ENCODE measurements at regions not wholly inside any gene's neighbourhood (a gene's known extent, or its start where the extent isn't known, plus 50 kb on each side); places are given as distances from the start of the nearest gene placed in this dataset.
A peak's percentile ranks its signal among the peaks of the same experiment; 100 is the strongest.

GRCh38 chr13:44240611-44241145, 132.9 kb upstream of the SERP2 start:
- no CpG with 5 or more reads among the region's 1 CpG for WGBS (ENCODE audit: extremely low coverage, insufficient coverage, low lambda C conversion rate)
- no peak overlapping the region for H3K27ac ChIP-seq (ENCODE audit: low read depth, low read length)
- H3K36me3 ChIP-seq (ENCODE audit: control insufficient read depth, insufficient read depth, low read length), result no peaks in the 10 kb centered on the region
- H4K8ac ChIP-seq (ENCODE audit: low read depth, low read length), result no peak overlapping the region
- no peak overlapping the region for H3K4me3 ChIP-seq (ENCODE audit: low read length)
- no peak overlapping the region for H2AK5ac ChIP-seq (ENCODE audit: low read length)
- no peak overlapping the region for H2BK5ac ChIP-seq (ENCODE audit: low read length)
- no peak for DNase-seq
- H2BK15ac ChIP-seq (replicated peaks; ENCODE audit: low read depth), result no peak overlapping the region
- no peak overlapping the region for H3K4me2 ChIP-seq (ENCODE audit: low read length)
- H3K9ac ChIP-seq (ENCODE audit: low read length), result no peak overlapping the region
- H3K27me3 ChIP-seq (ENCODE audit: insufficient read depth, low read length, poor library complexity), result no peaks in the 10 kb centered on the region
- H3K18ac ChIP-seq (ENCODE audit: low read length), result no peak overlapping the region
- no peaks in the 10 kb centered on the region for H3K79me2 ChIP-seq (ENCODE audit: control insufficient read depth, insufficient read depth, low read length)
- H3K4me1 ChIP-seq (ENCODE audit: control insufficient read depth, low read depth, low read length), result no peaks in the 10 kb centered on the region
- no peaks in the 10 kb centered on the region for H3K79me1 ChIP-seq (ENCODE audit: low read length)
- H4K5ac ChIP-seq (ENCODE audit: low read length), result no peak overlapping the region
- H3K4ac ChIP-seq (ENCODE audit: low read depth, low read length), result no peak overlapping the region
- no peak overlapping the region for H3K23ac ChIP-seq (ENCODE audit: low read length)
- H2BK120ac ChIP-seq (ENCODE audit: low read depth, low read length), result no peak overlapping the region
- no peak overlapping the region for H3K56ac ChIP-seq (ENCODE audit: low read length)

- no peak overlapping the region for H3K23ac ChIP-seq (ENCODE audit: low read length)
- H2BK120ac ChIP-seq (ENCODE audit: low read depth, low read length), result no peak overlapping the region
- no peak overlapping the region for H3K56ac ChIP-seq (ENCODE audit: low read length)
- no peak overlapping the region for H3K4me2 ChIP-seq (ENCODE audit: low read length)
- no peak overlapping the region for H2BK5ac ChIP-seq (ENCODE audit: low read length)
- H3K27me3 ChIP-seq (ENCODE audit: insufficient read depth, low read length, poor library complexity), result no peaks in the 10 kb centered on the region
- H3K79me1 ChIP-seq (ENCODE audit: low read length), result no peaks in the 10 kb centered on the region
- H3K18ac ChIP-seq (ENCODE audit: low read length), result no peak overlapping the region
- H2BK15ac ChIP-seq (replicated peaks; ENCODE audit: low read depth), result no peak overlapping the region
- no peak overlapping the region for H3K4ac ChIP-seq (ENCODE audit: low read depth, low read length)
- no peak overlapping the region for H3K9ac ChIP-seq (ENCODE audit: low read length)
- H3K4me3 ChIP-seq (ENCODE audit: low read length), result no peak overlapping the region
- no peaks in the 10 kb centered on the region for H3K4me1 ChIP-seq (ENCODE audit: control insufficient read depth, low read depth, low read length)
- no peak overlapping the region for H4K5ac ChIP-seq (ENCODE audit: low read length)
- no peak overlapping the region for H2AK5ac ChIP-seq (ENCODE audit: low read length)
- no peak overlapping the region for H4K8ac ChIP-seq (ENCODE audit: low read depth, low read length)
- DNase-seq, result no peak
- H3K27ac ChIP-seq (ENCODE audit: low read depth, low read length), result no peak overlapping the region
- no CpG with 5 or more reads among the region's 6 CpGs for WGBS (ENCODE audit: extremely low coverage, insufficient coverage, low lambda C conversion rate)
- no peaks in the 10 kb centered on the region for H3K36me3 ChIP-seq (ENCODE audit: control insufficient read depth, insufficient read depth, low read length)
- H3K79me2 ChIP-seq (ENCODE audit: control insufficient read depth, insufficient read depth, low read length), result no peaks in the 10 kb centered on the region
These were observed 132.0 kb upstream of the SERP2 start for GRCh38 chr13:44241638-44242037.

- H3K4ac ChIP-seq (ENCODE audit: low read depth, low read length), result no peak overlapping the region
- H3K4me3 ChIP-seq (ENCODE audit: low read length), result no peak overlapping the region
- no peak overlapping the region for H4K8ac ChIP-seq (ENCODE audit: low read depth, low read length)
- no peak overlapping the region for H3K27ac ChIP-seq (ENCODE audit: low read depth, low read length)
- H2BK5ac ChIP-seq (ENCODE audit: low read length), result no peak overlapping the region
- H3K18ac ChIP-seq (ENCODE audit: low read length), result no peak overlapping the region
- no peak overlapping the region for H3K56ac ChIP-seq (ENCODE audit: low read length)
- H3K36me3 ChIP-seq (ENCODE audit: control insufficient read depth, insufficient read depth, low read length), result no peaks in the 10 kb centered on the region
- H2BK120ac ChIP-seq (ENCODE audit: low read depth, low read length), result no peak overlapping the region
- no peak for DNase-seq
- no peaks in the 10 kb centered on the region for H3K79me1 ChIP-seq (ENCODE audit: low read length)
- no peak overlapping the region for H3K23ac ChIP-seq (ENCODE audit: low read length)
- no peak overlapping the region for H3K4me2 ChIP-seq (ENCODE audit: low read length)
- no peak overlapping the region for H4K5ac ChIP-seq (ENCODE audit: low read length)
- no peaks in the 10 kb centered on the region for H3K79me2 ChIP-seq (ENCODE audit: control insufficient read depth, insufficient read depth, low read length)
- no peaks in the 10 kb centered on the region for H3K4me1 ChIP-seq (ENCODE audit: control insufficient read depth, low read depth, low read length)
- H2BK15ac ChIP-seq (replicated peaks; ENCODE audit: low read depth), result no peak overlapping the region
- WGBS (ENCODE audit: extremely low coverage, insufficient coverage, low lambda C conversion rate), result no CpG with 5 or more reads among the region's 3 CpGs
- H2AK5ac ChIP-seq (ENCODE audit: low read length), result peak overlapping the region; percentile 24
- no peaks in the 10 kb centered on the region for H3K27me3 ChIP-seq (ENCODE audit: insufficient read depth, low read length, poor library complexity)
- H3K9ac ChIP-seq (ENCODE audit: low read length), result no peak overlapping the region
These were observed 130.9 kb upstream of the SERP2 start for GRCh38 chr13:44242766-44243165.

- Histone ChIP-seq H3K56ac (ENCODE audit: low read length) (peak overlapping the region; percentile 29), H2BK15ac (replicated peaks; ENCODE audit: low read depth) (no peak overlapping the region), H2BK120ac (ENCODE audit: low read depth, low read length) (no peak overlapping the region), H3K27me3 (ENCODE audit: insufficient read depth, low read length, poor library complexity) (no peaks in the 10 kb centered on the region), H3K79me1 (ENCODE audit: low read length) (no peaks in the 10 kb centered on the region), H2BK5ac (ENCODE audit: low read length) (no peak overlapping the region), H3K4ac (ENCODE audit: low read depth, low read length) (no peak overlapping the region), H3K23ac (ENCODE audit: low read length) (no peak overlapping the region), H2AK5ac (ENCODE audit: low read length) (no peak overlapping the region), H3K36me3 (ENCODE audit: control insufficient read depth, insufficient read depth, low read length) (no peaks in the 10 kb centered on the region), H3K79me2 (ENCODE audit: control insufficient read depth, insufficient read depth, low read length) (no peaks in the 10 kb centered on the region), H3K4me1 (ENCODE audit: control insufficient read depth, low read depth, low read length) (no peaks in the 10 kb centered on the region), H4K5ac (ENCODE audit: low read length) (no peak overlapping the region), H3K4me3 (ENCODE audit: low read length) (no peak overlapping the region), H3K9ac (ENCODE audit: low read length) (no peak overlapping the region), H4K8ac (ENCODE audit: low read depth, low read length) (no peak overlapping the region), H3K4me2 (ENCODE audit: low read length) (no peak overlapping the region), H3K18ac (ENCODE audit: low read length) (no peak overlapping the region), H3K27ac (ENCODE audit: low read depth, low read length) (no peak overlapping the region)
- no CpG with 5 or more reads among the region's 11 CpGs for WGBS (ENCODE audit: extremely low coverage, insufficient coverage, low lambda C conversion rate)
- DNase-seq, result peak; percentile 92
These were observed 130.3 kb upstream of the SERP2 start for GRCh38 chr13:44243198-44243857.

- no peaks in the 10 kb centered on the region for H3K79me1 ChIP-seq (ENCODE audit: low read length)
- no CpG with 5 or more reads among the region's 6 CpGs for WGBS (ENCODE audit: extremely low coverage, insufficient coverage, low lambda C conversion rate)
- H4K5ac ChIP-seq (ENCODE audit: low read length), result no peak overlapping the region
- no peak for DNase-seq
- no peak overlapping the region for H3K9ac ChIP-seq (ENCODE audit: low read length)
- no peak overlapping the region for H3K18ac ChIP-seq (ENCODE audit: low read length)
- no peak overlapping the region for H3K27ac ChIP-seq (ENCODE audit: low read depth, low read length)
- no peak overlapping the region for H4K8ac ChIP-seq (ENCODE audit: low read depth, low read length)
- H3K56ac ChIP-seq (ENCODE audit: low read length), result peak overlapping the region; percentile 5
- no peak overlapping the region for H2BK120ac ChIP-seq (ENCODE audit: low read depth, low read length)
- no peaks in the 10 kb centered on the region for H3K36me3 ChIP-seq (ENCODE audit: control insufficient read depth, insufficient read depth, low read length)
- H2BK15ac ChIP-seq (replicated peaks; ENCODE audit: low read depth), result no peak overlapping the region
- no peak overlapping the region for H3K23ac ChIP-seq (ENCODE audit: low read length)
- no peaks in the 10 kb centered on the region for H3K27me3 ChIP-seq (ENCODE audit: insufficient read depth, low read length, poor library complexity)
- no peaks in the 10 kb centered on the region for H3K79me2 ChIP-seq (ENCODE audit: control insufficient read depth, insufficient read depth, low read length)
- H2BK5ac ChIP-seq (ENCODE audit: low read length), result no peak overlapping the region
- H3K4ac ChIP-seq (ENCODE audit: low read depth, low read length), result no peak overlapping the region
- no peaks in the 10 kb centered on the region for H3K4me1 ChIP-seq (ENCODE audit: control insufficient read depth, low read depth, low read length)
- no peak overlapping the region for H3K4me2 ChIP-seq (ENCODE audit: low read length)
- H2AK5ac ChIP-seq (ENCODE audit: low read length), result no peak overlapping the region
- no peak overlapping the region for H3K4me3 ChIP-seq (ENCODE audit: low read length)
These were observed 129.3 kb upstream of the SERP2 start for GRCh38 chr13:44244288-44244687.

GRCh38 chr13:44249431-44249836, 124.2 kb upstream of the SERP2 start:
- Histone ChIP-seq H3K27me3 (ENCODE audit: insufficient read depth, low read length, poor library complexity) (no peaks in the 10 kb centered on the region), H4K5ac (ENCODE audit: low read length) (no peak overlapping the region), H3K23ac (ENCODE audit: low read length) (no peak overlapping the region), H3K36me3 (ENCODE audit: control insufficient read depth, insufficient read depth, low read length) (no peaks in the 10 kb centered on the region), H4K8ac (ENCODE audit: low read depth, low read length) (no peak overlapping the region), H3K18ac (ENCODE audit: low read length) (no peak overlapping the region), H2BK15ac (replicated peaks; ENCODE audit: low read depth) (no peak overlapping the region), H2BK120ac (ENCODE audit: low read depth, low read length) (no peak overlapping the region), H3K4ac (ENCODE audit: low read depth, low read length) (no peak overlapping the region), H3K4me3 (ENCODE audit: low read length) (no peak overlapping the region), H3K56ac (ENCODE audit: low read length) (no peak overlapping the region), H3K79me1 (ENCODE audit: low read length) (no peaks in the 10 kb centered on the region), H2AK5ac (ENCODE audit: low read length) (no peak overlapping the region), H3K9ac (ENCODE audit: low read length) (no peak overlapping the region), H3K79me2 (ENCODE audit: control insufficient read depth, insufficient read depth, low read length) (no peaks in the 10 kb centered on the region), H2BK5ac (ENCODE audit: low read length) (no peak overlapping the region), H3K4me1 (ENCODE audit: control insufficient read depth, low read depth, low read length) (no peaks in the 10 kb centered on the region), H3K27ac (ENCODE audit: low read depth, low read length) (no peak overlapping the region), H3K4me2 (ENCODE audit: low read length) (no peak overlapping the region)
- WGBS (ENCODE audit: extremely low coverage, insufficient coverage, low lambda C conversion rate), result no CpG with 5 or more reads among the region's 1 CpG
- peak; percentile 65 for DNase-seq
